Suprapubic skin (tissue), 4 donors: ENCODE measurements at regions not wholly inside any gene's neighbourhood (a gene's known extent, or its start where the extent isn't known, plus 50 kb on each side); places are given as distances from the start of the nearest gene placed in this dataset.

ENCODE experiments used
- DNase-seq, 2 donors: peaks; one replicate each; pipeline ENCODE4 v3.0.0-alpha.2; 2019; ENCODE audit warnings: low spot score in 2 of 2
- H3K27ac ChIP-seq: fragments of 200-600 bp; sonication (generic); one replicate; pipeline ENCODE4 v1.5.1; 2019
- H3K27me3 ChIP-seq: fragments of 200-600 bp; sonication (generic); one replicate; pipeline ENCODE4 v1.5.1; 2019
- H3K36me3 ChIP-seq: fragments of 200-600 bp; sonication (generic); one replicate; pipeline ENCODE4 v1.5.1; 2019
- H3K4me1 ChIP-seq: fragments of 200-600 bp; sonication (generic); one replicate; pipeline ENCODE4 v1.5.1; 2019
- H3K4me3 ChIP-seq: fragments of 200-600 bp; sonication (generic); one replicate; pipeline ENCODE4 v1.5.1; 2019; ENCODE audit warnings: mild to moderate bottlenecking
- H3K9me3 ChIP-seq: fragments of 200-600 bp; sonication (generic); one replicate; pipeline ENCODE4 v1.5.1; 2019
- CTCF ChIP-seq, 2 donors: fragments of 200-600 bp in 1 of 2; fragments of 450-650 bp in 1 of 2; sonication (generic) in 1 of 2; IDR thresholded peaks; one replicate each; pipeline ENCODE4 v1.5.1; 2016 to 2019; ENCODE audit warnings: antibody characterized with exemption in 2 of 2, mild to moderate bottlenecking in 1 of 2, moderate library complexity in 1 of 2
- EP300 ChIP-seq: sonication (generic); formaldehyde crosslinking; IDR thresholded peaks from one replicate; pipeline ENCODE4 v1.6.1; 2017; ENCODE audit warnings: antibody characterized with exemption
- POLR2A ChIP-seq, 2 donors: fragments of 450-650 bp; IDR thresholded peaks; one replicate each; pipeline ENCODE4 v1.6.1; 2017; ENCODE audit warnings: antibody characterized with exemption in 2 of 2, mild to moderate bottlenecking in 2 of 2, moderate library complexity in 2 of 2
- POLR2AphosphoS5 ChIP-seq, 3 donors: sonication (generic); formaldehyde crosslinking; IDR thresholded peaks; one replicate each; pipeline ENCODE4 v1.6.1; 2017; ENCODE audit warnings: antibody characterized with exemption in 3 of 3
- WGBS: methylation state at CpG from one replicate; pipeline ENCODE4 v1.1.5; 2018; 5-methylcytosine and 5-hydroxymethylcytosine counted together

- Histone ChIP-seq H3K27ac (no peak overlapping the region), H3K27me3 (no peaks in the 10 kb centered on the region), H3K36me3 (no peaks in the 10 kb centered on the region), H3K4me1 (no peaks in the 10 kb centered on the region), H3K4me3 (no peak overlapping the region), H3K9me3 (no peaks in the 10 kb centered on the region)
- TF ChIP-seq EP300 (no peak), POLR2A (IDR thresholded peaks at IDR 0.05) (no peak), POLR2AphosphoS5 (IDR thresholded peaks at IDR 0.05) (no peak), CTCF (IDR thresholded peaks at IDR 0.05) (no peak)
- WGBS = 43% methylated on average over 3 of the region's 3 CpGs
- no peak for DNase-seq
Measured at GRCh38 chr3:89042236-89042835, 65.1 kb upstream of the EPHA3 start.

- Histone ChIP-seq H3K27me3 (no peaks in the 10 kb centered on the region), H3K9me3 (no peaks in the 10 kb centered on the region), H3K27ac (no peak overlapping the region), H3K4me3 (no peak overlapping the region), H3K4me1 (no peaks in the 10 kb centered on the region), H3K36me3 (no peaks in the 10 kb centered on the region)
- DNase-seq = no peak
- WGBS = 34% methylated on average over 6 of the region's 6 CpGs
- TF ChIP-seq CTCF (IDR thresholded peaks at IDR 0.05) (no peak), POLR2A (IDR thresholded peaks at IDR 0.05) (no peak), POLR2AphosphoS5 (IDR thresholded peaks at IDR 0.05) (no peak), EP300 (no peak)
Measured at GRCh38 chr3:89043406-89043932, 64.0 kb upstream of the EPHA3 start.

- H3K27ac ChIP-seq = no peak overlapping the region
- no peak overlapping the region for H3K4me3 ChIP-seq
- DNase-seq = no peak
- no peaks in the 10 kb centered on the region for H3K27me3 ChIP-seq
- no peaks in the 10 kb centered on the region for H3K9me3 ChIP-seq
- no peaks in the 10 kb centered on the region for H3K36me3 ChIP-seq
- no peak for TF ChIP-seq POLR2AphosphoS5 (IDR thresholded peaks at IDR 0.05)
- TF ChIP-seq CTCF (IDR thresholded peaks at IDR 0.05) = no peak
- no peak for TF ChIP-seq POLR2A (IDR thresholded peaks at IDR 0.05)
- no peak for TF ChIP-seq EP300
- H3K4me1 ChIP-seq = no peaks in the 10 kb centered on the region
- WGBS = 83% methylated on average over 1 of the region's 1 CpG
Measured at GRCh38 chr3:89046661-89047060, 60.8 kb upstream of the EPHA3 start.

- H3K9me3 ChIP-seq = no peaks in the 10 kb centered on the region
- no peaks in the 10 kb centered on the region for H3K4me1 ChIP-seq
- no peak for TF ChIP-seq POLR2AphosphoS5 (IDR thresholded peaks at IDR 0.05)
- no peak for TF ChIP-seq POLR2A (IDR thresholded peaks at IDR 0.05)
- TF ChIP-seq EP300 = no peak
- TF ChIP-seq CTCF (IDR thresholded peaks at IDR 0.05) = no peak
- no peak for DNase-seq
- H3K27me3 ChIP-seq = no peaks in the 10 kb centered on the region
- H3K4me3 ChIP-seq = no peak overlapping the region
- H3K36me3 ChIP-seq = no peaks in the 10 kb centered on the region
- WGBS = 46% methylated on average over 2 of the region's 2 CpGs
- H3K27ac ChIP-seq = no peak overlapping the region
Measured at GRCh38 chr3:89049119-89049518, 58.3 kb upstream of the EPHA3 start.

GRCh38 chr3:89052386-89052785 is 55.0 kb upstream of the EPHA3 start:
- Histone ChIP-seq H3K27ac (no peak overlapping the region), H3K9me3 (no peaks in the 10 kb centered on the region), H3K4me3 (no peak overlapping the region), H3K27me3 (no peaks in the 10 kb centered on the region), H3K4me1 (no peaks in the 10 kb centered on the region), H3K36me3 (no peaks in the 10 kb centered on the region)
- no peak for TF ChIP-seq CTCF (IDR thresholded peaks at IDR 0.05)
- TF ChIP-seq POLR2AphosphoS5 (IDR thresholded peaks at IDR 0.05) = no peak
- TF ChIP-seq EP300 = no peak
- TF ChIP-seq POLR2A (IDR thresholded peaks at IDR 0.05) = no peak
- 36% methylated on average over 3 of the region's 3 CpGs for WGBS
- DNase-seq = no peak
